GM18873 (cell line): ENCODE measurements at regions not wholly inside any gene's neighbourhood (a gene's known extent, or its start where the extent isn't known, plus 50 kb on each side); places are given as distances from the start of the nearest gene placed in this dataset.
A peak's percentile ranks its signal among the peaks of the same experiment; 100 is the strongest.

Experiments
- ATAC-seq: cut with Tn5 transposase; IDR thresholded peaks from one replicate; pipeline ENCODE4 v1.9.1; 2021; ENCODE audit warnings: mild to moderate bottlenecking, moderate library complexity, moderate number of reproducible peaks; ENCODE audit not compliant: unreplicated experiment, low FRiP score

DNA sequence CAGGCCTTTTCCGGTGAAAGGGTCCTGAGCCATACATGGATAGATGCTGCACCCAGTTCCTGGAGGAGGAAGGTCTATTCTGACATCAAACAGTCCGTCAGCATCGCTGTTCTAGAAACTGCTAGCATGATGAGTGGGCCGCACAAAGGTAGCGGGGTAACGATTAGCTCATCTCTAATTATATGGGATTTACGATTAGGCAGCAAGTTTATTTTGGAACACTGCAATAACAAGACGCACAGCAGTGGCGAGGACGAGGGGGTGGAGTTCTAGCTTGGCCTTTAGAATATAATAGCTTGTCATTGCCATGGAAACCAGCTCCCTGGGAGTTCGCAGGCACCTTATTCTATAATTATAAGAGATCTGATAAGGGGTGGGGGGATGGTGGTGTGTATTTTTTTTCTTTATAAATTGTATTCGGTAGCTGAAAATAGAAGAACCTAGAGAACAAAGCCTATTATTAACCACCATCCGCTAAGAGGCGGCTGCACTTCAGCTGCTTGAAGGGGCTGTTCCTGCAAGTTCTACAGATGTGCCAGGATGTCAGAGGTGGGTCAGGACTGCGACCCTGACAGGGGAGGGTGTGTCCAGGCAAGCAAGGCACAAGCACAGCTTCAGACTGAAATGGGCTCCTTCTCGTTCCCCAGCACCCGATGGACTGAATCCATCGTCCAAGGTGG is 311.0 kb downstream of the AGTPBP1 start:
- no peak for ATAC-seq

DNA sequence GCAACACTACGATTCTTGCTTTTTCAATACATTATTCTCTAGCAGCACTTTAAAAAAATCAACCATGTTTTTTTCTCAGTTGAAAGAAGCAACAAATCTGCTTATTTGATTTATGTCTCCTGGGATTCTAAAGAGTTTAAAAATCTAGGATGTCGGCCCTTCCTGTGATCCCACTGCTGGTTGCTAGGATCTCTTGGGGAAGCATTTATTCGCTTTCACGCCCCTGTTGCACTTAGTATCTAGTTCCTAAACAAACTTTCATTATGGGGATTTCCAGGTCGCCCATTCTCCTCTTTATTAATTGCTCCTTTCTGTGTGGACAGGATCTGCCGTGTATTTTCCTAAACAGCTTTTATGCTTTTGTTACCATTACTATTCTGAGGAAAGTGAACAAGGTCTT is 313.5 kb downstream of the AGTPBP1 start:
- no peak for ATAC-seq

DNA sequence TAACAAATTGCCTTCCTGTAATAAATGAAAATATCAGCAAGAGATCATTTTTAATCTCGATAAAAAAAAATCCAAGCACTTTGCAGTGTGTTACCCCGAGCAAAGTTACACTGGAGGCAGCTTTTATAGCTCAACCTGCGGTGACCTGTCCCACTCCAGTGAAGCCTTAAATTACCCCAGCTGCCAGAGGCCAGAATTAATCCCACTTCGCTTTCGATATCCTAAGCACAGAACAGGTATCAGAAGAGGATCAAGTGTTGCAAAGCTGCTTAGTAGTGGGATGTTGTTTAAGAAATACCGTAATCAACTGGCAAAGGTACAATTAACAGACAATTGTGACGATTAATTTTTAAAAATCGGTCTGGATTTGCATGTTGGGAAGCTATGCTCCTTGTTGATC is 314.0 kb downstream of the AGTPBP1 start:
- ATAC-seq, result no peak

DNA sequence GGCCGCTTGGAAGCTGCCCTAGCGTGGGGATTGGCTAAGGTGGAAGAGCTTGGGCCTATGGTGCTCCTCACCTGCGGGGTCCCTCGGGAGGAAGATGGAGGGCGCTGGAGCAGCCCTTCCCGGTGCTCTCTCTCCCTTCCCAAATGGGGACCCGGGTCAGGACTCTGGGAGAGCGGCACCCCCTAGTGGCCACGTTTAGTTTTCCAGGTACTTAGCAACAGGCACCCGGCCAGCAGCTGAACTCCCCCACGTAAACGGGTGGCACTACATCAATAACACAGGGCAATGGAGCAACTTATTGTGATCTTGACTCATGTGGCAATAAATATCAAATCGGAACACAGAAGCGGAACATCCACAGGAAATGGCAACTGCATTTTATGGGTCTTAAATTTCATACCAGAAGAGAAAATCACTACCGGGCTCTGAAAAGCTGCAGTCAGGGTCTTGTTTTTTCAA is 316.6 kb downstream of the AGTPBP1 start:
- peak; percentile 60 for ATAC-seq

DNA sequence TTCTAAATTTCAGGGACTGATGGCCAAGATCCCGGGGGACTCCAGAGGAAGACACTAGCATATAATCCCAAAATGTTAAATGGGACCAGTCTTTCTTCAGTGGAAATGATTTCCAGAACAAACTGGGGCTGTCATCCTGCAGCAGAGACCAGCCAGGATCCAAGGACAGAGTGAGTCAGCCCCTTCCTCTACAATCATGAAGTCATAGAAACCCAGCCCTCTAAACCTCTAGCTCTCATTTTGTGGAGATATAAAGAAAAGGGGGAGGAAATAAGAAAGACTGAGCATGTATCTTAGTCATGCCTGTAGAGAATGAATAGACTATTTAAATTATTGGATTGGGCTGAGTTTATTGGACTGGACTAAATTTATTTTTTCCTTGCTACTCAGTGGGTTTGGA is 318.3 kb downstream of the AGTPBP1 start:
- ATAC-seq, result no peak

DNA sequence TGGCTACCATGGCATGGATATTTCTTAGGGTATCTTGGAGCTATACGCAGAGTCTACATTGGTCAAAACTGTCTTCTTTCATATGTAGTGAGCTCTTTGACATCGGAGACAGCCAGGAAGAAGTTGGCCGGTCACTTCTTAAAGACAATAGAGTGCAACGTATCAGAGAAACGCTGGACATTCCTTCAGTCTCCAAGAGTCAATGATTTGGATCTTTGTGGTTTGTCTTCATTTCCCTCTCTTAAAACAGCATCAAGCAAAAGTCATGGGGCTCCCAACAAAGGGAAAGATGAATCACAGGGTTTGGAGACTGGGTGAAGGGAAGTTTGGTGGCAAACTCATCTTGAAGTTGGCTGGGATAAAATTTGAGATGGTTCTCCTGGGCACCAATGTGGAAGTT is 320.1 kb downstream of the AGTPBP1 start:
- no peak for ATAC-seq

DNA sequence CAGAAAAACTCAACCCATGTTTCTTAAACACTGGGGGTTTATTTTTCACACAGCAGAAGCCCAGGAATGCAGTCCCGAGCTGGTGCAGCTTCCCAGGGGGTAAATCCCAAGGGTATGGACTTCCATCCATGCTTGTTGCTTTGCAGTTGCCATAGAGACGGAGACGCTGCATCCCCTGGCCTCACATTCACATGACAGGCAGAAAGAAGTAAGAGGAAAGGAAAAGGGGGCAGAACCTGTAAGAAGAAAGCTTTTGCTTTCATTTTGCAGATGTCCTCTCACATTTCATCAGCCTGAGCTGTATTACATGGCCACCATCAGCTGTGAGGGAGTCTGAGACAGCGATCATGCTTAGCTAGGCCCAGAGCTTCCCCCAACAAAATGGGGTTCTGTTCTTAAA is 321.0 kb downstream of the AGTPBP1 start:
- no peak for ATAC-seq

DNA sequence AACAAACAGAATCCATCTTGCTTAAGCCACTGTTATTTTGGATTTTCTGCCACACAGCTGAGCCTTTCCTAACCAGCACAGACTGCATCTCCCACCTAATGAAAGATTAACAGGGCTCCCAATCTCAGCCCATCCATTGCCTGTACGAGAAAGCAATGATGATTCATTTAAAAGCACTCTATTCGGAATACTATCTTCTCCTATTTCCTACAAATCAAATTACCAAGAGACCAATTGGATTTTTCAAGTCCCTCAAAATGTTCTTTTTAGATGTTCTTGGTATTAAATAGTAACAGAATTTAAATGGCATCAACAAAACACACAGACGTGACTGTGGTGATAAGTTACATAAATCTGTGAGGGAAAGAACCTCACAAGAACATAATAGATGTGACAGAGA is 324.1 kb downstream of the AGTPBP1 start:
- ATAC-seq, result no peak

DNA sequence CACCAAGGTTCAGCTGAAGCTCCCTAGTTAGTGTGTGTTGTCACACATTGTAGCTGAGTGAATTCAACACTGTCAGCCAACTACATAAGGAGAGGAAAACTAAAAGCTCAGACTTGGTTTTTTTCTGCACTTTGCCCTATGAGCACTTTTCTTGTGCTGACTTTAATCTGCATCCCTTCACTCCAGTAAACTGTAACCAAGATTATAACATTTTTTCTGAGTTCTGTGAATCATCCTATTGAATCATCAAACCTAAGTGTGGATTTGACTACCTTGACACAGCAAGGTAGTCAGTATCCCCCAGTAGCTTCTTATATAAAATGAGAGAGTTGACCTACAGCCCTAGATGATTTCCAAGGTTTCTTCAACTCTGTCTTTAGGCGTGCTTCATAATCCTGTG is 325.0 kb downstream of the AGTPBP1 start:
- no peak for ATAC-seq

DNA sequence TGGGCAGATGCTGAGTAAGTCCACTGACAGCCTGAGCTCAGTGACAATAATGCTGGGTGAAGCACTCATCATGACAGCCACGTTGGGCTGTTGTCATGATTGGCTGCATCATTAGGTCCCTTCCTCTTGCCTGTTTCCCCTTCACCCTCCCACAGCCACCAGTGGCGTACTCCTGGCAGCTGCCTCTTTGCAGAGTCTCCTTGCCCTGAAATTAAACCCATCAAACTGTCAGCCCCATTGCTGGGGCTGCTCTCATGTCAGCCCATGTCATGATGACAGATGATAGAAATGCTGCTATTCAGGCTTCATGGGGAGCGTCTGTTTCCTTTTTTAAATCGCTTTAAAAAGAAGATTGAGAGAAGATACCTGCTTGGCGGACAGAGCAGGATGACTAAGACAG is 327.4 kb downstream of the AGTPBP1 start:
- no peak for ATAC-seq

DNA sequence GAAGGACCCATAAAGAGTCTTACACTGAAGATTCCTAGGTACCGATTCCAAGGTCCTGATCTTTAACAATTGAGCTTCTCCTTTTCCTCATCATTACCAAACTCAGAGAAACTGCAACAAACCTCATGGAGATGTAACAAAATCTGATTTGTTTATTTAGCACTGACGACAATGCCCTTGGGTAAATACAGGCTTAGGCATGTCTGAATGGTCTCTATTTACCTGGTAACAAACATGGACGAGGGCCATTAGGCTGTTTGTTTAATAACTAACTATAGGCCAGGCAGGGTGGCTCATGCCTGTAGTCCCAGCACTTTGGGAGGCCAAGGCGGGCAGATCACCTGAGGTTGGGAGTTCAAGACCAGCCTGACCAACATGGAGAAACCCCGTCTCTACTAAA is 333.3 kb downstream of the AGTPBP1 start:
- no peak for ATAC-seq

DNA sequence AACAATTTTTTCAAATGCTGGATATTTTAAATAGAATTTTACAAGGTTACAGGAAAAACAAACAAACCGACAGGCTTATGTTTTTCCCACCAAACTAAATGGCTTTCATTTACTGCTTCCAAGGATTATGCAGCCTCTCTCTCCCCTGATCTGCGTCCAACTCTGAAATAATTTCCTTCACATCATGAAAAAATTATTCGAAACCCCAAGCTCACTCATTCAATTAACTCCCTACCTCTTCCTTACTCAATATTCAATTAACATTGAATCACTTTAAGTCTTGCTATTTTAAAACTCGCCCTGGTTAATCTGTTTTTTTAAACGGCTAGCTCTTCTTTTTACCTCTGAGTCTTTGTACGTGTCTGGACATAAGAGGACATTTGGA is 336.2 kb downstream of the AGTPBP1 start:
- no peak for ATAC-seq

DNA sequence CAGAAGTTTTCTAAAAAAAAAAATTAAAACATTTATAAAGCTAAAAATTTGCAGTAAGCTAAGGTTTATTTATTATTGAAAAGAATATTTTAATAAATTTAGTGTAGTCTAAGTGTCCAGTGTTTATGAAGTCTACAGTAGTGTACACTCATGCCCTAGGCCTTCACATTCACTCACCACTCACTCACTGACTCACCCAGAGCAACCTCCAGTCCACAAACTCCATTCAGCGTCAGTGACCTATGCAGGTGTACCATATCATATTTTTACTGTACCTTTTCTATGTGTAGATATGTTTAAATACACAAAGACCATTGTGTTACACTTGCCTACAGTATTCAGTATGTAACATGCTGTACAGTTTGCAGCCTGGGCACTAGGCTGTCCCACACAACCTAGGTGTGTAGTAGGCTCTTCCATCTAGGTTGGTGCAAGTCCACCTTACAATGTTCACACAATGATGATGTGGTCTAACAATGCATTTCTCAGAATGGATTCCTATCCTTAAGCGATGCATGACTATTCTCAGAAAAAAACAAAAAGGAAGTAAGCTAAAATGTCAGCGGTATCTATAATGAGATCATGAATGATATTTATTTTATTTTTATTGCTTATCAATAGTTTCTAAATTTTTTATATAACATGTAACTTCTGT is 336.7 kb downstream of the AGTPBP1 start:
- ATAC-seq, result no peak

DNA sequence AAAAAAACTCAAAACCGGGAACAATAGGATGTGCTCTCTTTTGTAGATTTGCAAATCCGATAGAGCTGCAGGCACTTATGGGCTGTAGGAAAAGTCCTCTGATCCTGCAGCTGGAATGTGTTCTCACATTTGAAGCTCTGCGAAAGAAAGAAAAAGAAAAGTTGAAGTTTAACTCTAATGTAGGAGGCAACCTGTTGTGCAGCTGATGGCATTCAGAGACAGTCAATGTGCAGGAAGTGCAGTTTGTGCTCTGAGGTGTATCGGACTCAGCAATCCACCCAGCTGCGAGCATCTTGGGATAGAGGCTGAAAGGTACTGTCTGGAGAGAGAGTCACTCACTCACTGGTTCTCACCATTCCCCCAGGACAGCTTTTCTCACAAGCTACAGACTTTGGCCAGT is 339.2 kb downstream of the AGTPBP1 start:
- ATAC-seq, result no peak

DNA sequence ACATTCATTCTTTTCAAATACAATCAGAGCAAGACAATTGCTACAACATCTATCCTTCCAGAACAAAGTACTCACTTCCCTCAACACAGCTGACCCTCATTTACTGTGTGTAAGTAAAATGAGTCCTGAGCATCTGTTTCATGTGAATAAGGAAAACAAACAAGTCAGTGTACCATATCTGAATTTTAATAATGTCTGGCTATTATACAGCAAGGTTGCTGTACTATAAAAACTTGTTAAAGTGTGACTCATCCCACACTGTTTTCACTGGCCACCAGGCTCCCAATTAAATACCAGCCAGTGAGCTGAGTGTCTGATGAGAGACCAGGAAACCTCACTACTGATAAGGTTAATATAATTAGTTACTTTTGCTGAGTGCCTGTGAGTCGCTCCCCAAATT is 339.8 kb downstream of the AGTPBP1 start:
- no peak for ATAC-seq

DNA sequence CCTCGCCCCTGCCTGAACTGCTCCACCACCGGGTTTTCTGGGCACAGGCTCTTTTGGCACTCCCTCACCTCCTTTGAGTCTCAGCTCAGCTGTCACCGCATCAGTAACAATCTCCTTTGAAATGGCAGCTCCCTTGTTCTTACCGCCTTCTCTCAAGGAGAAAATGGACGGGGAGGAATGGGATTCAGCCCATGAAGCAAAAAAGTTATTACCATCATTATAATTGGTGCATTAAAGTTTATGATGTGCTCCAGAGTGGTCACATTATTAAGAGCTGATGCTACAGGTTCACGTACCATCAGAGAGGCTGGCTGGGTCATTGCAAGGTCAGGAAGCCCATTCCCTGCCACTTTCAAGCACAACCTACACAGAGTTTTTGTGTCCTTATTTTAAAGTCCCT is 344.7 kb downstream of the AGTPBP1 start:
- ATAC-seq, result no peak

DNA sequence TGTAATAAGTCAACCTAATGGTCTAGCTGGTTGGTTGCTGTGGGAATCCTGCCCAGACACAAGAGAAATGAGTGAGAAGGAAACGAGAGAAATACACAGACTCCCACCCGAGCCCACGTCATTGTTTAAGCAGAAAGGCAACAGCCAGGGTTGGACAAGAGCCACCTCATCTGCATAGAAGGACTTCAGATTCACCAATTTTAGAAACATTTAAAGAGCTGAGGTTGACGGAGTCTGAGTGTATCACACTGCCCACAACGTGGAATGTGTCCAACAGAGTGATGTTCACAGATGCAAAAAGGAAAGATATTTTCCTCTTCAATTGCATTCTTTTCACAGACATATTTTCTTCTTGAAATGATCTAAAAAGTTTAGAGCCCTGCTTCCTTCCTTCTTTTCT is 349.5 kb downstream of the AGTPBP1 start:
- no peak for ATAC-seq

DNA sequence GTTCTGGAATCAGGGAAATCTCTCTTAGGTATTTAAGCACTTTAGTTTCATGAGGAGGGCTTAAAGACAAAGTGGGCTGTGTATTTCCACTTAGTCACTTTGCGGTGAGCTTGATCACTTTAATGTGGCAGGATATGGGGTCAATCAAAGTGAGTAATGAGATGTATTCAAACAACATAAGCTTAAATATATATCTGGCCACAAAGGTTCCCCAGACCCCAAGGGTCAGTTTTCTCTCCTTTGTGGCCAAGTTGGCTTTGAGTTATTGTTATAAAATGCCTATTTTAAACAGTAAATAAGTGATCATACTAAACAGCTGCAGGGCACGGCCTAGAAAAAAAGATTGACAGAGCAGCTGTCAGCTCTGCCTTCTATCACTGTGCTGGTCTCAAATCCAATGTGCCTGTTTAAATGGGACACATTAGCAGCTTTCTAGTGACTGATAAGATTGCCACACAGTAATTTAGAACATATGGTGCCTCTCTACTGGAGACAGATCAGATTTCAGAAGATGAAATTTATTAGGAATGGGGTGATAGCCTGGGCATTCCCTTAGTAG is 363.9 kb downstream of the AGTPBP1 start:
- ATAC-seq, result no peak

DNA sequence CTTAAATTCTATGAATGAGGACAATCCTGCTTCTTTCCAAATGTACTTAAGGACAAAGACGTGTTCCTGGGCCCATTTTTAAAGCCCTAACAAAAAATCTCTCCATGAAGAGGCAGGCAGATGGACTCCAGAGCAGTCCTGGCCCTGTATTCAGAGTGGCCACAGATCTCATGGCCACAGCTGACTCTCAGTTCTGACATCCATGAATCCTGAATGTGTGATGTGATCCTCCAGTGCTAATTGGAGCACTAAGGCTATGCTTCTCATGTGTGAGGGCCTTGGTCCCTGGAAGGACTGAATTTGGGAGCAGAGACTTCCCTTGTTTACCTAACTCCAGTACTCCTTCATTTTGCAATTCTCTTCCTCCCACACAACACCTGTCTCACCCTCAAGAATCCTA is 373.0 kb downstream of the AGTPBP1 start:
- no peak for ATAC-seq

DNA sequence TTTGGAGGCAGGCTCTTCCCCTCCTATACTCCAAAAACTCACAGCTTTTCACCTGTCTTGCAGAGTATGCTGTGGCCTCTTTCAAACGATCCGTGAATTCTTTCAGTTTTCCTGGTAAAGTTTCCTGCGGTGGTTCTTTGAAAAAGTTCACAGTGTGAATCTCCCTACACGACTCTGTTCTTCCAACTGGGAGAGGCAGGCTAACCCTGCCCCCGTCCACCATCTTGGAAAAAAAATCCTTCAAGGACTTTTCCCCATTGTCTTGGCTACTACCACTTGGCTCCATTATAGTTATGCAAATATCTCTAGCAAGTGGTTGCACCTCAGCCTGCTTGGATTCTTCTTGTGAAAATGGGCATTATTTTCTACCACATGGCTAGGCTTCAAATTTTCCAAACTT is 382.6 kb downstream of the AGTPBP1 start:
- no peak for ATAC-seq

DNA sequence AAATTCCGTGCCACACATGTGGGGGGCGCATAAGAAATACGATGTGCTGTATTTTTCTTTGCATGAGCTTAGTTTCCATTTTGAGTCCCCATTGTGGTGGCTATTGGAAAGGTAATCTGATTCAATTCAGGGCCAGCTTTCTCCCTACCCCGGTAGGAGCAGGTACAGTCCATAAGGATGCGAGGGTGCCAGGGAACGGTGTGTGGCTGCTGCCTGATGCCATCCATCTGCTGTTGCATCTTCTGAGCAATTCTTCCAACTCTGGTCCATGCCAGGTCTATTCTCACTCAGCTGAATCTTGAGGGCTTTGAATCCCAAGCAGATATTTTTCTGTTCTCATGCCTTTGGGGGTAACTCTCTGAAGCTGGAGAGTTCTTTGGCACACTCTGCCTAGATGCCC is 392.7 kb downstream of the AGTPBP1 start:
- no peak for ATAC-seq

DNA sequence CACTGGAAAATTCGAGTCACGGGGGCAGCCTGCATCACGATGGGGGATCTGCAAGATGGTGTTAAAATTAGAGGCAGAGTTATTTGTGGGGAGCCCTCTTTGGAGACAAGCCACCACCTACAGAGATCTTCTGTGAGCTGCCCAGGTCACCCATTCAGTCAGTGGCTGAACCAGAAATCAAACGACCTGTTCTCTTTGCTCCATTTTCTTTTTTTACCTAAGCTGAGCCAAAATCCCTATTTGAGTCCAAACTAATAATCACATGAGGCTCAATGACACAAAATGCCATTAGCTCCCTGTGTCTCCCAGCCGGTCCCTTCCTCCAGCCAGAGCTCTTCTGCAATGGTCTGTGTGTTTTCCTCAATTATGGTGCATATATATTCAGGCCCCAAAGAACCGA is 394.2 kb downstream of the AGTPBP1 start:
- ATAC-seq, result no peak
